Neuron (in vitro differentiated cells): ENCODE measurements at regions not wholly inside any gene's neighbourhood (a gene's known extent, or its start where the extent isn't known, plus 50 kb on each side); places are given as distances from the start of the nearest gene placed in this dataset.

Experiments used
- H2AFZ ChIP-seq: one replicate; pipeline ENCODE4 v1.6.1; 2013; ENCODE audit warnings: low read depth, mild to moderate bottlenecking, inconsistent platforms, low read length, moderate library complexity
- H3K27me3 ChIP-seq: one replicate; pipeline ENCODE4 v1.6.1; 2013; ENCODE audit warnings: low read length; ENCODE audit not compliant: insufficient read depth
- H3K36me3 ChIP-seq: one replicate; pipeline ENCODE4 v1.6.1; 2013; ENCODE audit warnings: low read length; ENCODE audit not compliant: insufficient read depth
- H3K4me1 ChIP-seq: one replicate; pipeline ENCODE4 v1.6.1; 2013; ENCODE audit warnings: low read length; ENCODE audit not compliant: insufficient read depth
- H3K4me3 ChIP-seq: 2 replicates; pipeline ENCODE4 v1.5.1; 2013; ENCODE audit warnings: mild to moderate bottlenecking, low read length, moderate library complexity
- H3K9me3 ChIP-seq: one replicate; pipeline ENCODE4 v1.6.1; 2013; ENCODE audit warnings: low read length

- H3K4me3 ChIP-seq: no peak overlapping the region
- no peaks in the 10 kb centered on the region for H3K27me3 ChIP-seq
- no peaks in the 10 kb centered on the region for H3K9me3 ChIP-seq
- no peaks in the 10 kb centered on the region for H3K36me3 ChIP-seq
- peaks cover 29% of the 10 kb centered on the region for H3K4me1 ChIP-seq
- no peak overlapping the region for H2AFZ ChIP-seq
Measured at GRCh38 chr14:26395726-26396125, 202.1 kb downstream of the NOVA1 start.

GRCh38 chr14:26394150-26394810 lies 203.6 kb downstream of the NOVA1 start:
- Histone ChIP-seq H3K4me1 (peaks cover 30% of the 10 kb centered on the region), H2AFZ (no peak overlapping the region), H3K4me3 (no peak overlapping the region), H3K9me3 (no peaks in the 10 kb centered on the region), H3K27me3 (no peaks in the 10 kb centered on the region), H3K36me3 (no peaks in the 10 kb centered on the region)

- H2AFZ ChIP-seq: no peak overlapping the region
- H3K36me3 ChIP-seq: no peaks in the 10 kb centered on the region
- H3K4me1 ChIP-seq: peaks cover 35% of the 10 kb centered on the region
- H3K27me3 ChIP-seq: no peaks in the 10 kb centered on the region
- no peaks in the 10 kb centered on the region for H3K9me3 ChIP-seq
- H3K4me3 ChIP-seq: no peak overlapping the region
Measured at GRCh38 chr14:26392498-26392897, 205.3 kb downstream of the NOVA1 start.

DNA sequence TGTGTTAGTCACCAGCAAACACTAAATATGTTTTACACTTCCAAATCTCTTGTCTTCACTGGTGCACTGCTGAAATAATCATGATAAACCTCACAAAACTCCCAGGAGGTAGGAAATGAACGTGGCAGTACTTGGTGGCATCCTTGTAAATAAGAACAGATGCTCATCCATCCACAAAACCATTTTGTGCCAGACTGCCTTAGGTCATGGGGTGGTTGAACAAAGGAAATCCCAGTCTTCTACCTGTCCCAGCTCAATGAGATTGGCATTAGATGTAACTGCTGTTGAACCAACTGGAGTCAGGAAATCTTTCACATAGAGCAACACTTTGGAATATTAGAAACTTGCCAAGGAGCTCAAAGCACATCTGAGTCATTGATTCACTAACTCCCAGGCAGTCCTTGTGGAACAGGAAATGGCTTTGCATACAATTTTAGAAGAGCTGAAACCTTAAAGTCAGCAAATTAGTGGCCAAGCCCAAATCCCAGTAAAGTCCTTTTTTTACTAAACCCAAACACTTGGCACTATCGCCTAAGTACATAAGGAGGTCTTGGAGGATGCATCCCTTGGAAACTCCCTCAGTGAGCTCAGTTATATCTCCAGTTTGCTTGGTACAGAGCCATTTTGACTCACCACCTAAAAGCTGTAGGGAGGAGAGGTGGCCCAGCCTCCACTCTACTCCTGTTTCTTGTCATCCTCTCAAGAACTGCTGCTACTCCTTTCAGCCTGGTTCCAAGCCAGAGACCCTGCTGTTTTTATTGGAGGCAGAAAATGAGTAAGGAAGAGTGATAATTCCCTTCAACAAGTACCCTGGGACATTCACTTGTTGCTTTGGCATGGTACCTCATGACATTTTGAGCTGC lies 208.0 kb downstream of the NOVA1 start:
- Histone ChIP-seq H3K27me3 (no peaks in the 10 kb centered on the region), H3K36me3 (no peaks in the 10 kb centered on the region), H3K4me3 (no peak overlapping the region), H3K9me3 (no peaks in the 10 kb centered on the region), H3K4me1 (peaks cover 33% of the 10 kb centered on the region), H2AFZ (no peak overlapping the region)

- H3K4me1 ChIP-seq: peaks cover 19% of the 10 kb centered on the region
- no peak overlapping the region for H3K4me3 ChIP-seq
- H2AFZ ChIP-seq: no peak overlapping the region
- no peaks in the 10 kb centered on the region for H3K9me3 ChIP-seq
- no peaks in the 10 kb centered on the region for H3K27me3 ChIP-seq
- no peaks in the 10 kb centered on the region for H3K36me3 ChIP-seq
Measured at GRCh38 chr14:26385310-26385709, 212.5 kb downstream of the NOVA1 start.

GRCh38 chr14:26382901-26383685 lies 214.7 kb downstream of the NOVA1 start:
- H2AFZ ChIP-seq: no peak overlapping the region
- no peak overlapping the region for H3K4me3 ChIP-seq
- H3K9me3 ChIP-seq: peaks cover 2% of the 10 kb centered on the region
- H3K36me3 ChIP-seq: no peaks in the 10 kb centered on the region
- peaks cover 5% of the 10 kb centered on the region for H3K4me1 ChIP-seq
- no peaks in the 10 kb centered on the region for H3K27me3 ChIP-seq

DNA sequence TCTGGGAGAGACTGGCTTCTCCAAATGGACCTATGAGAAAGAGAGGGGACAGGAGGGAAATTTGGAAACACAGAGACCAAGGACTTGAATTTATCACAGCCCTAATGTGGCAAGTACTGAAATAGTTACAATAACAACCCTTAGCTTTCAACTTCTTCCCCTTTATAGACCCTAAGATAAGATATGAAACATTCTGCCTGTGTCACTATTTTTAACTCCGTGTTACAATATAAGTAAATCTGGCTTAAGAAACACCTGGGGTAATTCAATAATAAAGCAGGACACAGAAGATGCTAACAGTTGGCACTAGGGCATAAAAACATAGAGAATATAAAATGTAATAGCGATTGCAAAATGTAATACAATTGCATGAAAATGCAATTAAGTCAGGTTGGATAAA lies 216.4 kb downstream of the NOVA1 start:
- Histone ChIP-seq H3K4me3 (no peak overlapping the region), H2AFZ (no peak overlapping the region), H3K4me1 (peaks cover 5% of the 10 kb centered on the region), H3K27me3 (no peaks in the 10 kb centered on the region), H3K9me3 (peaks cover 2% of the 10 kb centered on the region), H3K36me3 (no peaks in the 10 kb centered on the region)

GRCh38 chr14:26380637-26381036 lies 217.2 kb downstream of the NOVA1 start:
- Histone ChIP-seq H3K36me3 (no peaks in the 10 kb centered on the region), H3K4me3 (no peak overlapping the region), H3K4me1 (peaks cover 5% of the 10 kb centered on the region), H2AFZ (no peak overlapping the region), H3K27me3 (no peaks in the 10 kb centered on the region), H3K9me3 (peaks cover 2% of the 10 kb centered on the region)

DNA sequence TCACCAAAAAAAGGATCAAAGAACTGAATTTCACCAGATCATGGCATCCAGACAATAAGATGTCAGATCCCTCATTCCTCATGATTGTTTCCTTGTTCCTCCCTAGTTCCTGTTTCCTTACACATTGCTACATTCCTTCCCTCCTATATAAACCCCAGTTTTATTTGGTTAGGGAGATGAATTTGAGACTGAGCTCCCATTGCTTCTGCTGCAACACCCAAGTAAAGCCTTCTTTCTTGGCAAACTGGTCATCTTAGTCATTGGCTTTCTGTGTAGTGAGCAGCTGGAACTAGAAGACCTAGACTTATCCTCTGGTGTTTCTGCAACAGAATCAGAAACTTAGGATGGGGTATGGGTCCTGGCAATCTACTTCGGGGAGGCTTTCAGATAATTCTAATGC lies 217.9 kb downstream of the NOVA1 start:
- peaks cover 5% of the 10 kb centered on the region for H3K4me1 ChIP-seq
- no peak overlapping the region for H2AFZ ChIP-seq
- H3K27me3 ChIP-seq: no peaks in the 10 kb centered on the region
- no peak overlapping the region for H3K4me3 ChIP-seq
- H3K9me3 ChIP-seq: peaks cover 2% of the 10 kb centered on the region
- no peaks in the 10 kb centered on the region for H3K36me3 ChIP-seq

- no peak overlapping the region for H2AFZ ChIP-seq
- peaks cover 4% of the 10 kb centered on the region for H3K4me1 ChIP-seq
- H3K9me3 ChIP-seq: peaks cover 2% of the 10 kb centered on the region
- H3K4me3 ChIP-seq: no peak overlapping the region
- H3K27me3 ChIP-seq: no peaks in the 10 kb centered on the region
- H3K36me3 ChIP-seq: no peaks in the 10 kb centered on the region
Measured at GRCh38 chr14:26377150-26377549, 220.7 kb downstream of the NOVA1 start.

DNA sequence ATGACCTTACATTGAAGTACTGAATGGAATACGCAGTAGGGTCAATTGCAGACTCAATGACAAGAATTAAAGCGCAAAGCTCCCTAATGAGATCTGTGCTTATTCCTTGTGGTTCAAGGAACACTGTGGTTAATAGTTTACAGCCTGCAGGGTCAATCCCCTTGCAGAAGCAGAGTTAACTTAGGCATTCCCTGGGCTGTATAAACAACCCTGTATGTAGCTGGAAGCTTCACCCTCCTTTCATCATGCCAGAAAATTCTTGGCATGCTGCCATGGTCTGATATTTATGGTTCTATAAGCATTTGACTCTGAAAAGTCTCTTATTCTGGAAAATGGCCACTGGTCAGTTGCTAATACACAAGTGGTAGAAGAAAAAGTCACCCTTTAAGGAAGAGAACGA lies 227.7 kb downstream of the NOVA1 start:
- Histone ChIP-seq H3K4me1 (no peaks in the 10 kb centered on the region), H3K4me3 (no peak overlapping the region), H2AFZ (no peak overlapping the region), H3K9me3 (peaks cover 1% of the 10 kb centered on the region), H3K27me3 (no peaks in the 10 kb centered on the region), H3K36me3 (no peaks in the 10 kb centered on the region)

- H3K4me3 ChIP-seq: no peak overlapping the region
- no peaks in the 10 kb centered on the region for H3K9me3 ChIP-seq
- H3K36me3 ChIP-seq: no peaks in the 10 kb centered on the region
- H2AFZ ChIP-seq: no peak overlapping the region
- H3K4me1 ChIP-seq: no peaks in the 10 kb centered on the region
- H3K27me3 ChIP-seq: no peaks in the 10 kb centered on the region
Measured at GRCh38 chr14:26363689-26364088, 234.1 kb downstream of the NOVA1 start.

DNA sequence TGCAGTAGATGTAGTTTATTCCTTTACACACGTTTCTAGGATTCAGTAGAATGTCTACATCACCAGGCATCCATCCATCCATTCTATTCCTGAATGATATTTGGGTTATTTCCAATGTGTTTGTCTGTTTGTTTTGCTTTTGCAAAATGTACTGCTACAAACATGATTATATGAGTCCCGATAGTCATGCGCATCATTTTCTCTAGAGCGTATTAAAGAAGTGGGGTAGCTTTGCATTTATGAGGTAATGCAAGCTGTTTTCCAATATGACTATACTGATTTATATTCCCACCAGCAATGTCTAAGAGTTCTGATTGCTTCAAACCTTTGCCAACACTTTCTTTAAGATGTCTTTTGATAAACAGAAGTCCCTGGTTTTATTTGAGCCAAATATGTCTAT lies 253.2 kb downstream of the NOVA1 start:
- no peaks in the 10 kb centered on the region for H3K27me3 ChIP-seq
- H3K4me1 ChIP-seq: peaks cover 11% of the 10 kb centered on the region
- no peak overlapping the region for H3K4me3 ChIP-seq
- H3K9me3 ChIP-seq: no peaks in the 10 kb centered on the region
- no peaks in the 10 kb centered on the region for H3K36me3 ChIP-seq
- no peak overlapping the region for H2AFZ ChIP-seq
